Immature natural killer cell (primary cell): ENCODE measurements at regions not wholly inside any gene's neighbourhood (a gene's known extent, or its start where the extent isn't known, plus 50 kb on each side); places are given as distances from the start of the nearest gene placed in this dataset.
A peak's percentile ranks its signal among the peaks of the same experiment; 100 is the strongest.

ENCODE experiments used
- DNase-seq, 3 donors: peaks; one replicate each; pipeline ENCODE4 v3.0.0; 2022; ENCODE audit warnings: mixed read lengths in 1 of 3
- H3K27ac Mint-ChIP-seq, 6 donors: one replicate each; pipeline ENCODE4 v1.8.0; 2020; ENCODE audit warnings: mixed read lengths in 6 of 6, mild to moderate bottlenecking in 5 of 6, inconsistent platforms in 4 of 6, moderate library complexity in 3 of 6
- H3K27me3 Mint-ChIP-seq, 3 donors: one replicate each; pipeline ENCODE4 v1.8.0; 2020 to 2021; ENCODE audit warnings: low read depth in 3 of 3, mild to moderate bottlenecking in 3 of 3, mixed read lengths in 3 of 3, moderate library complexity in 3 of 3, inconsistent platforms in 1 of 3
- H3K36me3 Mint-ChIP-seq, 3 donors: one replicate each; pipeline ENCODE4 v1.8.0; 2020; ENCODE audit warnings: mixed read lengths in 3 of 3, inconsistent platforms in 2 of 3, mild to moderate bottlenecking in 2 of 3
- H3K4me1 Mint-ChIP-seq, 2 donors: one replicate each; pipeline ENCODE4 v1.8.0; 2020; ENCODE audit warnings: inconsistent platforms in 2 of 2, mild to moderate bottlenecking in 2 of 2, mixed read lengths in 2 of 2, moderate library complexity in 1 of 2
- H3K4me3 Mint-ChIP-seq, 5 donors: one replicate each; pipeline ENCODE4 v1.8.0; 2020; ENCODE audit warnings: mild to moderate bottlenecking in 5 of 5, mixed read lengths in 5 of 5, inconsistent platforms in 3 of 5, moderate library complexity in 3 of 5
- H3K9me3 Mint-ChIP-seq, 6 donors: one replicate each; pipeline ENCODE4 v1.8.0; 2020; ENCODE audit warnings: mild to moderate bottlenecking in 6 of 6, mixed read lengths in 6 of 6, inconsistent platforms in 4 of 6, moderate library complexity in 3 of 6

DNA sequence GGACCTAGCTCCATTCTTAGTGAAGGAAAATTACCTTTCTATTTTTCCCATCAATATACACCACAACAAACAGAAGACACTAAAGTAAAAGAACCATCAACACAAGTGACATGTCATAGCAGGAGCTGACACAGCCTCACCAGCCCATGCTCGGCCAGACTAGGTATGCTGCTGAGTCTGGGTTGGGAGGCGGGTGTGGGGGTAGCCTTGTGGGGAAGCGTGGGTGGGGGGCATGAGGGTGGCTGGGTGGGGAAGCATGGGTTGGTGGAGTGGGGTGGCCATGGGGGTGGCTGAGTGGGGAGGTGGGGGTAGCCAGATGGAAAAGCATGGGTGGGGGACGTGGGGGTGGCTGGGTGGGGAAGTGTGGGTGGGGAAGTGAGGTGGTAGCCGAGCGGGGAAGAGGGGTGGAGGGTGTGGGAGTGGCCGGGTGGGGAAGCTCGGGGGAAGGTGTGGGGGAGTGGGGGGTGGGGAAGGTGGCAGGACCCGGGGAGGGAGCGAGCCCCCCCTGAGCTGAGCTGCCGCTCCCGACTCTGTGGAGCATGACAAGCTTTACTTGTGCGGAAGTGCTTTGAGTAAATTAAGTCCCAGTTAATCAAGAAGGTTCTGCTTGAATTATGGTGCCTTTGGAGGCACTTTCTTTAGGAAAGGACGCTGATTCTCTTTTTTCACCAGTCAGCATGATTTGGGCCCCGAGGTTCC, 294.6 kb upstream of the ZNF32 start:
- H3K27ac Mint-ChIP-seq = peak overlapping the region in 2 of 6 donors; percentile 33 to 55
- peaks cover 0 to 5% (median 0%) of the 10 kb centered on the region in 6 donors for H3K9me3 Mint-ChIP-seq
- H3K4me3 Mint-ChIP-seq = peak overlapping the region in 1 of 5 donors; percentile 34

DNA sequence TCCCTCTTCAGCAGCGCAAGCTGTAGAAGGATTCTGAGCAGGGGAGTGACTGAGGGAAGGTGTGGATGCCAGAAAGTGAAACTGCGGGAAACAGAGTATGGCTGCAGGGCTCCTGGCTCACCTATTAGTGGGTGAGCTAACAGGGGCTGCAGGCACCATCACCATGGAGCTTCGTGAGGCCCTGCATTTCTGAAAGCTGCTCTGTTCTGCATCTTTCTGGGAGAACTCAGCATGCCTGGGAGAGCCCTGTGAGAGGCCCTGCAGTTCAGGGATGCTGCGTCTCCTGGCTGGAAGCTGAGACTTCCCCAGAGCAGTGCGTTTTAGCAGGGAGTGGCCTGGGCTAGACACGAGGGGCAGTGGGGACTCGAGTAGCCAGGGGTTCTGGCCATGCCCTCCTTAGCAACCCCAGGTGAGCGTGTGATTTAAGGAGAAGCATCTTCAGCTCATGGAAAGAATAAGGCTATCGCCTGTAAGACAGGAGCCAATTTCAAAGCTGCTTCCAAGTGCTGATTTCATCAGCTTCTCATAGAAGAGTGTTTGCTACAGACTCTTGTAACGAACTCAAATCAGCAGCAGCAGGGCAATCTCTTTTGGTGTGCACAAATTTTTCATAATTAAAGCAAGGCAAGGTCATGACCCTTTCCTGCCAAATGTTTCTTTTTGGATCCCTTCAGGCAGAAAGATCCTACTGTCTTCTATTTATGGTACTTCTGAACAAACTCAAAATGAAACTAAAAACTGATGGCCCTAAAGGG, 293.6 kb upstream of the ZNF32 start:
- Mint-ChIP-seq H3K27ac (peak overlapping the region in 1 of 6 donors; percentile 33), H3K27me3 (peaks cover 0 to 10% (median 6%) of the 10 kb centered on the region in 3 donors), H3K4me3 (no peak overlapping the region), H3K4me1 (peaks cover 19 to 32% of the 10 kb centered on the region in 2 donors), H3K36me3 (no peaks in the 10 kb centered on the region), H3K9me3 (peaks cover 0 to 5% (median 0%) of the 10 kb centered on the region in 6 donors)
- DNase-seq = no peak

More for the DNA sequence above, 294.6 kb upstream of the ZNF32 start:
- H3K36me3 Mint-ChIP-seq = no peaks in the 10 kb centered on the region
- H3K27me3 Mint-ChIP-seq = peaks cover 0 to 10% (median 8%) of the 10 kb centered on the region in 3 donors
- DNase-seq = no peak
- peaks cover 19 to 32% of the 10 kb centered on the region in 2 donors for H3K4me1 Mint-ChIP-seq

DNA sequence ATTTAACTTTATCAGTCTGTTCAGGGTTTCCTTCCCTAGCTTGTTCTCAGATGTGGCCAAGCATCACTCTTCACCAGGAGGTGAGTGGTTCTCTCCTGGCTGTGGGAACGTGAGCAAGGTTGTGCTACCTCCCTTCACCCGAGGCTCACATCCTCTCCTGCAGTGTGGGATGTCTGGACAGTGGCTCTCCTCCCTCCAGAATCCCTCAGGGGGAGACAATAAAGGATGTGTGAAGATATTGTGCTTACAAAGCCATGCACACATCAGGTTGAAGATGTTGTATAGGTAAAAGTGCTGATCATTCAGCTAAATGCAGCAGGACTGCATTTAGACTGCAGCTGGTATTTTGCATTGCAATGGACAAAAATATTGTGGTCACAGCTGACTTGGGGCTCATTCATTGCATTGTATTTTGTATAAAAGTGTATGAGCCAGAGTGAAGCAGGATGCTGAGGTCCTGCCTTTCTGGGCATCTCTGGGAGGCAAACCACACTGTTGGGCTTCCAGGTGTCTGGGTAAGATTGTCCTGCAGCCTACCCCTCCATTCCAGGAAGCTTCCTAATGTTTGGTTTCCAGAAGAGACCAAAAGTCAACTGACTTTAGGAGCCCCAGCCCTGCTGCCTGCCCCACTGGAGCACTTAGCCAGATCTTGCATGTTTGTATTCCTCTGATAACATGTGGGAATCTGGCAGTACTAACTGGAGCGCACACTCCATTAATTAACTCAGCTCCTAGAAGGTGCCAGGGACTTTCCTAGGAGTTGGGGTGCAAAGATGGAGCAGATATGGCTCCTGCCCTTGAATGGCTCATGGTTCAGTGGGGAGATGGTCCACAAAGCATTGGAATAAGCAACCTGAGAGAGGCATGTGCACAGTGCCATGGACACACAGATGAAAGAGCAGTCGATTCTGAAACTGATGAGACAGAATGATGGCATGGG, 292.5 kb upstream of the ZNF32 start:
- no peak overlapping the region for H3K4me3 Mint-ChIP-seq

DNA sequence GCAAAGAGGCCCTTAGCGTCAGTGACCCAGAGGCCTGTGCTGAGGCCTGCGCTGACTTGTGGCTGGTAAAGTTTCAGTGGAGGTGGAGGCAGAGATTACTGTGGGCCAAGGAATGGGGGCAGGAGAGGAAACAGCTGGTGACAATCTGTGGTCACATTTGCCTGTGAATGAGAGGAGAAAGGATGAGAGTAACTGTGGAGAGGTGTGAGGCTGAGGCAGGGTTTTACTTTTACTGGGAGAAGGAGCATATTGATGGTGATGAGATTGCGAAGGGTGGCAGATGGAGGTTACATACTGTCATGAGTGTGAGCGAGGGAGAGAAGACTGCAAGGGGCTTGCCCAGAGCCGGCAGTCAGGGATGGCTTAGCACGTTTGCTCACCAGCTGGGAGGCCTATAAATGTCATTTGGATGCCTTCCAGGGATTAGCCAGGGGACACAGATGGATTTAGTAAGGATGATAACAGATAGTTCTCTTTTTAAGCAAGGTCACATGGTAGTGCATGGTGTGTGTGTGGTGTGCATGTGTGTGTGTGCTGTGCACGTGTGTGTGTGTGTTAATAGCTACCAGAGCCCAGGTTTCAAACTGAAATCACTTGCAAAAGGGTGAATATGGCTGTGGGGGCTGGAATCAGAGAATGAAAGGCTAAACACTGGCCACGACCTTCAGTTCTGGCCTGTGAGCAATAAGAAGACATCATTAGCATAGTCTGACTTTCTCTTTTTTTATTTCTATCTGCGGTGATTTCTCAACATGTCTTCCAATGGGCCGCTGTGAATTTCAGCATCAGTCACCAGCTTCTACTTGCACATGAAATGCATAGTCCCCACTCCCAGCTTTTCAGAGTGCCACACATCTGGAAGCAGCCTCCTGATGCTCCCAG, 291.5 kb upstream of the ZNF32 start:
- Mint-ChIP-seq H3K4me1 (peaks cover 19 to 32% of the 10 kb centered on the region in 2 donors), H3K36me3 (no peaks in the 10 kb centered on the region), H3K27me3 (peaks cover 0 to 10% (median 6%) of the 10 kb centered on the region in 3 donors), H3K9me3 (peaks cover 0 to 5% (median 0%) of the 10 kb centered on the region in 6 donors), H3K4me3 (no peak overlapping the region), H3K27ac (peak overlapping the region in 4 of 6 donors; percentile 0 to 82 (median 4))
- DNase-seq = no peak

More for the DNA sequence above, 292.5 kb upstream of the ZNF32 start:
- H3K27me3 Mint-ChIP-seq = peaks cover 0 to 10% (median 6%) of the 10 kb centered on the region in 3 donors
- peaks cover 0 to 5% (median 0%) of the 10 kb centered on the region in 6 donors for H3K9me3 Mint-ChIP-seq
- no peak for DNase-seq
- H3K27ac Mint-ChIP-seq = peak overlapping the region in 1 of 6 donors; percentile 42
- H3K4me1 Mint-ChIP-seq = peaks cover 19 to 32% of the 10 kb centered on the region in 2 donors
- H3K36me3 Mint-ChIP-seq = no peaks in the 10 kb centered on the region

DNA sequence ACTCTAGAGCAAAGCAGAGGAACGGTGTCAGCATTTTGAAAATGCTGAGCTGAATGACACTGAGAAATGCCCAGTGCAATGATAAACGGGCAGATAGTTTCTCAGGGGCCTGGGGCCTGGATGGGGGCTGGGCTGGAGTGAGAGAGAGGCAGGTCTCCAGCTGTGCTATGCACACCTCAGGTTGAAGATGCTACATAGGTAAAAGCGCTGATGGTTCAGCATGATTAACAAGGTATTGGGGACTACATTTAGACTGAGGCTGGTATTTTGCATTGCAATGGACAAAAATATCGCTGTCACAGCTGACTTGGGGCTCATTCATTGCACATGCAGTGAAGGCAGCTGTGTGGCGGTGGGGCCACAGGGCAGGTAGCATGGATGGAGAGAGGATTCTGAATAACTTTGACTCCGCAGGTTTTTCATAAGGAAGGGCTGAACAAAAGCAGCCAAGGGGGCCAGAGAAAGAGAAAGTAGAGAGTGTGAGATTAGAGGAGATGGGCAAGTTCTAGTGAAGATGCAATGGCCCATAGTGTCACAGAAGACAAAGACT, 290.8 kb upstream of the ZNF32 start:
- Mint-ChIP-seq H3K4me3 (no peak overlapping the region), H3K4me1 (peaks cover 19 to 32% of the 10 kb centered on the region in 2 donors), H3K27ac (peak overlapping the region in 4 of 6 donors; percentile 0 to 82 (median 4)), H3K27me3 (peaks cover 0 to 9% (median 6%) of the 10 kb centered on the region in 3 donors), H3K36me3 (no peaks in the 10 kb centered on the region), H3K9me3 (peaks cover 0 to 4% (median 0%) of the 10 kb centered on the region in 6 donors)
- DNase-seq = no peak

DNA sequence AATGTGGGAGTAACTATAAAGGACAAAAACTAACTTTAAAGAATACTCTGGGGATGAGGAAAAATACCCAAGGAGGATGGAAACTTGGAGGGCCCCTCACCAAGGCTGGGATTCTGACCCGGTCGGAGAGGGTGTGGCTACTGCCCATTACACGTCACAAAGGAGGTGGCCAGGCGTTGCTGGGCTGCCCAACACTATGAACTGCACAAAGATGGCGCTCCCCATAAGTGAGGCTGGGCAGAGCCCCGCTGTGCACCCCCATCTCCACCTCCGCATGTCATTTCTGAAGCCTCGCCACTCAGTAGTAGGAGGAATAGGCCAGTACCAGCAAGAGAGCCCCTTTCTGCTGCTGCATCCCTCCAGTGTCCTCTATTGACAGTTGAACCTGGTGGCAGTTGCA, 290.1 kb upstream of the ZNF32 start:
- no peak for DNase-seq
- Mint-ChIP-seq H3K9me3 (peaks cover 0 to 4% (median 0%) of the 10 kb centered on the region in 6 donors), H3K36me3 (no peaks in the 10 kb centered on the region), H3K4me3 (no peak overlapping the region), H3K27ac (no peak overlapping the region), H3K4me1 (peaks cover 16 to 32% of the 10 kb centered on the region in 2 donors), H3K27me3 (peaks cover 0 to 6% (median 4%) of the 10 kb centered on the region in 3 donors)

DNA sequence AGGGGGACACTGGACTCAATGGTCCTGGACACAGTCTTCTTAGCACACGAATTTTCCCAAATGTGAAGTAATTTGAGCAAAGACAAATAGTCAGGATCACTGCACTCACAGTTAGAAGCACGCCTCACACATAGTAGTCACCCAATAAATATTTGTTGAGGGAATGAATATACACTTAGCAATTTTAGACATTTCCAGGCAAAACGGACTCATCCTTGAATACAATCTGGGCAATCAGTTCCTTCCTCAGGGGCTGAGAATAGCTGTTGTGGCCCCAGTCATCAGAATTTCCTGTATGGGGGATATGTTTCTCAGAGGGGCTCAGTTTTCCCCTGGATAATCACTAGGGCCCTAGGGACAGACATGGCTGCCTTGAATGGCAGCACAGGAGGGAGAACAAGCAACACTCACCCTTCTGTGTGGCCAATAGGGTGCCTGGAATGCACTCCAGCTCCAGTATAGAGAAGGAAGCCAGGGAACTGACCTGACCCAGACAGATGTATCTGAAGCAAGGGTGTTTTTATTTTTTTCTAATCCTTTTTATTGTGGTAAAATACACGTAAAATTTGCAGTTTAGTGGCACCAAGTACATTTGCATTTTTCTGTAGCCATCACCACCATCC, 282.7 kb upstream of the ZNF32 start:
- H3K27me3 Mint-ChIP-seq = peaks cover 0 to 7% (median 5%) of the 10 kb centered on the region in 3 donors
- no peak overlapping the region for H3K27ac Mint-ChIP-seq
- DNase-seq = no peak
- no peak overlapping the region for H3K4me3 Mint-ChIP-seq
- H3K36me3 Mint-ChIP-seq = no peaks in the 10 kb centered on the region
- H3K9me3 Mint-ChIP-seq = no peaks in the 10 kb centered on the region
- H3K4me1 Mint-ChIP-seq = no peaks in the 10 kb centered on the region

DNA sequence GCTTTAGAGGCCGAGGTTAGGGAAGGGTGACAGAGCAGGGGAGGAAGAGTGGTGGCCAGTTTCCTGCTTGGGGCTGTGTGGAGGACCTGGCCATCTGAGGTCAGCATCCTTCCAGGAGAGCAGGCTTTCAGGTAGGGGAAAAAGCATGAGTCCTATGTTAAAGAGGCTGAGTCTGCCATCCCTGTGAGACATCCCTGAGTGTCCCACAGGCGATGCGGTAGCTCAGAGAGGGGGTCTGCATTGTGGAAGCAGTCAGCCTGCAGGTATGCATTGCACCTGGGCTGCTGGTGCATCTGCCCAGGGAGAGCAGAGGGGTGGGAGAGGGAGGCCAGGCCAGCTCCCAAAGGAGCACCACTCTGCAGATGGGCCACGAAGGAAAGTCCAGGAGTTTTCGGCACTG, 282.1 kb upstream of the ZNF32 start:
- no peak overlapping the region for H3K27ac Mint-ChIP-seq
- no peaks in the 10 kb centered on the region for H3K4me1 Mint-ChIP-seq
- no peak for DNase-seq
- no peak overlapping the region for H3K4me3 Mint-ChIP-seq
- no peaks in the 10 kb centered on the region for H3K36me3 Mint-ChIP-seq
- H3K27me3 Mint-ChIP-seq = peaks cover 0 to 7% (median 4%) of the 10 kb centered on the region in 3 donors
- no peaks in the 10 kb centered on the region for H3K9me3 Mint-ChIP-seq

DNA sequence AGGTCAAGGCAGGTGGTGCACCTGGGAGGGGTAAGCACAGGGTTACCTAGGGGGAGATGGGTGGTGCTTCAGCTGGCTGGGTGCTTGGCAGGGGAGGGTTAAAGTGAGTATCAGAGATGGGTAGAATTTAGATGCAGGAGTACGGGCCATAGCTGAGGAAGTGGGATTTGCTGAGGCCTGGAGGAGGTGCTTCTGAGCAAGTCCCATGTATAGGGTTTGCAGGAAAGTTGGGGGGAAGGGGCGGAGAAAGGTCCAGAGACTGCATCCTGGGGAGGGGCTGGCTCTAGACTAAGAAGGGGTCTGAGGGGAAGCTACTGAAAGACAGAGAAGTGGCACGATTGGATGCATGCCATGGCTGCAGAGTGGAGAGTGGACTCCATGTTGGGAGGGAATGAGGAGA, 281.6 kb upstream of the ZNF32 start:
- no peaks in the 10 kb centered on the region for H3K4me1 Mint-ChIP-seq
- H3K27me3 Mint-ChIP-seq = peaks cover 0 to 7% (median 3%) of the 10 kb centered on the region in 3 donors
- no peak for DNase-seq
- no peaks in the 10 kb centered on the region for H3K9me3 Mint-ChIP-seq
- H3K36me3 Mint-ChIP-seq = no peaks in the 10 kb centered on the region
- H3K27ac Mint-ChIP-seq = no peak overlapping the region
- no peak overlapping the region for H3K4me3 Mint-ChIP-seq

DNA sequence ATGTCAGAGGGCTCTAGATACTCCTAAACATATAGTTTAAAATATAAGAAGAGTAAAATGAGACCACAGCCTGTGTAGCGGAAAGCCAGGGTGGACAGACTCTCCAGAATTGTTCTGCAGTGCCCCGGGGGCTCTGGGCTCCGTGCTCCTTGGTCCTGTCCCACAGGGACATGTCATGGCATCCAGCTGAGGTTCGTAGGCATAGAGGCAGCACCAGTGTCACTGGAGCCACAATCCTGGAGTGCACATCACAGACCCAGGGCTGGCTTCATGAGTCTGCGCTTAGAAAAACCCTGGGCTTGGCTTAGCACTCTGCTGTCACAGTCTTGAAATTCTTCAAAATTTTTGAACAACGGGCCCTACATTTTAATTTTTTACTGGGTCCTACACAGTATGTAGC, 280.4 kb upstream of the ZNF32 start:
- H3K9me3 Mint-ChIP-seq = no peaks in the 10 kb centered on the region
- no peaks in the 10 kb centered on the region for H3K4me1 Mint-ChIP-seq
- no peaks in the 10 kb centered on the region for H3K36me3 Mint-ChIP-seq
- no peak overlapping the region for H3K4me3 Mint-ChIP-seq
- H3K27ac Mint-ChIP-seq = no peak overlapping the region
- no peak for DNase-seq
- H3K27me3 Mint-ChIP-seq = peaks cover 0 to 7% (median 3%) of the 10 kb centered on the region in 3 donors

DNA sequence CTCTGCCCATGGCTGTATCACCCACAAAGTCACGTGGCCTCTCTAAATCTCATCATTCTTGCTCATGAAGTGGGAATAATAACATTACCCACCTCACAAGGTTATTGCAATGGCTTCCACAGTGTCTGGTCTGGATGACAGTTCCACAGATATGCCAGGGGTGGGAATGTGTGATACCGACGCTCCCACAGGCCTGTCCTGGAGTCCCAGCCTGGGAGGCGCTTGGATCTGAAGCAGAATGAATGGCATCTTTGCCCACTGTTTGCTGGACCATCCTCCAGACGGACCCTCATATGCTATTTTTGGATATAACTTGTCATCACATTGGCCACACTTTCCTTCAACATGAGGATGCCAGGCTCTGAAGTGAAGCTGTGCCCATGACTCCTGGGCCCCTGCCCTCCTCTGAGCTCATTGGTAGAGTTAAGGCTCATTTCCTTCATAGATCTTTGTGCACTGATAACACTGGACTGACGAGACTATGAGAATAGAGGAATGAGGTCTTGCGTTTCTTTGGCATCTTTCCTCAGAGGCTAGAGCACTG, 279.8 kb upstream of the ZNF32 start:
- Mint-ChIP-seq H3K4me1 (no peaks in the 10 kb centered on the region), H3K27ac (no peak overlapping the region), H3K27me3 (peaks cover 0 to 7% (median 3%) of the 10 kb centered on the region in 3 donors), H3K9me3 (no peaks in the 10 kb centered on the region), H3K4me3 (no peak overlapping the region), H3K36me3 (no peaks in the 10 kb centered on the region)
- no peak for DNase-seq

DNA sequence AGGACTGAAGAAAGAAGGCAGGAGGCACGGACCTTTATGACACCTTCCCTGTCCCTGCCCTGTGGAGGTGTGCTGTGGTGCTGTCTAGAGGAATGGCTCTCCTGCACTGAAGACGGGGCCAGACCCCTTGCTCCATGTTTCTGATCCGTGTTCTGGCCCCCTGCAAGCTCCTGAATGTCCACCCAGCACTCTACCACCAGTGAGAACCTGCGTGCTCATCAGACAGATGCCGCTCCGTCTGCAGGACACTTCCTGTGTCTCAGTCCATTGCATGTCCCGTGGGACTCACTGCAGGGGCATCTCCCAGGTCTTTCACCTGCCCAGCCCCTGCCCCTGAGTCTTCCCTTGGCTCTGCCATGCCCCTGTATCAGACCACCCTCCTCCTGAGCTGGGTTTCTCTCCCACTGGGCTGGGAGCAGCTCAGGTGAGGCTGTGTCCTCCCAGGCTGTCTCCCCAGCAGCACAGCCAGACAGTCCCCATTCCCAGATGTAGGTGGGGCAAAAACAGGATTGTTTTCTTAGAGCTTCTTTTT, 278.3 kb upstream of the ZNF32 start:
- H3K9me3 Mint-ChIP-seq = no peaks in the 10 kb centered on the region

More for the DNA sequence above, 278.3 kb upstream of the ZNF32 start:
- Mint-ChIP-seq H3K36me3 (no peaks in the 10 kb centered on the region), H3K27ac (no peak overlapping the region), H3K4me1 (no peaks in the 10 kb centered on the region), H3K4me3 (no peak overlapping the region), H3K27me3 (peaks cover 0 to 9% (median 3%) of the 10 kb centered on the region in 3 donors)
- DNase-seq = no peak
